ENCODE measurements at regions not wholly inside any gene's neighbourhood (a gene's known extent, or its start where the extent isn't known, plus 50 kb on each side); places are given as distances from the start of the nearest gene placed in this dataset.

DNA sequence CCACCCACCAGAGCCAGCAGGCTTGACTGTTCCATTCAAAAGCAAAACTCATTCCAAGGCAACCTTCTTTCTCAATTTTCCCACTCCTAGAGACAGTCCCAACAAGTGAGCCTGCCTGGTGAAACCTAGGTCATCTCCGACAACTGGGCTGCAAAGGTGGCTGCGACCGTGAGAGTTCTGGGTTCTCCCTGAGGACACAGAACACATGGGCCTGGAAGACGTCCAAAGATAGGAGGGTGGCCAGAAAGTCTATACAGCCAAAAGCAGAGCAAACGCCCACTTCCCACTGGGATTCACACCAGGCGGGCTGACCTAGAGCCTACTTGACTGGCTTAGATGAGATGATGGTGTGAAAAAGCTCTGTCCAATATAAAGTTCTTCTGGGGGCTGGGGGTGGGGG is 90.2 kb upstream of the GRIK3 start:
- Histone ChIP-seq H3K27ac (no peak overlapping the region), H3K4me3 (no peak overlapping the region), H3K9me3 (peaks cover 0 to 5% (median 0%) of the 10 kb centered on the region in 4 donors), H3K4me1 (peaks cover 0 to 7% (median 0%) of the 10 kb centered on the region in 4 donors), H3K36me3 (no peaks in the 10 kb centered on the region), H3K27me3 (no peaks in the 10 kb centered on the region)
- intact Hi-C loops (cut with DNase I), result no loop called here
- TF ChIP-seq, protein P1, sequence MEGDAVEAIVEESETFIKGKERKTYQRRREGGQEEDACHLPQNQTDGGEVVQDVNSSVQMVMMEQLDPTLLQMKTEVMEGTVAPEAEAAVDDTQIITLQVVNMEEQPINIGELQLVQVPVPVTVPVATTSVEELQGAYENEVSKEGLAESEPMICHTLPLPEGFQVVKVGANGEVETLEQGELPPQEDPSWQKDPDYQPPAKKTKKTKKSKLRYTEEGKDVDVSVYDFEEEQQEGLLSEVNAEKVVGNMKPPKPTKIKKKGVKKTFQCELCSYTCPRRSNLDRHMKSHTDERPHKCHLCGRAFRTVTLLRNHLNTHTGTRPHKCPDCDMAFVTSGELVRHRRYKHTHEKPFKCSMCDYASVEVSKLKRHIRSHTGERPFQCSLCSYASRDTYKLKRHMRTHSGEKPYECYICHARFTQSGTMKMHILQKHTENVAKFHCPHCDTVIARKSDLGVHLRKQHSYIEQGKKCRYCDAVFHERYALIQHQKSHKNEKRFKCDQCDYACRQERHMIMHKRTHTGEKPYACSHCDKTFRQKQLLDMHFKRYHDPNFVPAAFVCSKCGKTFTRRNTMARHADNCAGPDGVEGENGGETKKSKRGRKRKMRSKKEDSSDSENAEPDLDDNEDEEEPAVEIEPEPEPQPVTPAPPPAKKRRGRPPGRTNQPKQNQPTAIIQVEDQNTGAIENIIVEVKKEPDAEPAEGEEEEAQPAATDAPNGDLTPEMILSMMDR (IDR thresholded peaks at IDR 0.05), result no peak
- TF ChIP-seq POLR2AphosphoS5 (IDR thresholded peaks at IDR 0.05), result no peak
- TF ChIP-seq EP300 (IDR thresholded peaks at IDR 0.05), result no peak
- no peak for TF ChIP-seq POLR2A (IDR thresholded peaks at IDR 0.05)
- 70 to 75% methylated on average over 6 of the region's 6 CpGs for WGBS, 2 donors
- no peak for DNase-seq

DNA sequence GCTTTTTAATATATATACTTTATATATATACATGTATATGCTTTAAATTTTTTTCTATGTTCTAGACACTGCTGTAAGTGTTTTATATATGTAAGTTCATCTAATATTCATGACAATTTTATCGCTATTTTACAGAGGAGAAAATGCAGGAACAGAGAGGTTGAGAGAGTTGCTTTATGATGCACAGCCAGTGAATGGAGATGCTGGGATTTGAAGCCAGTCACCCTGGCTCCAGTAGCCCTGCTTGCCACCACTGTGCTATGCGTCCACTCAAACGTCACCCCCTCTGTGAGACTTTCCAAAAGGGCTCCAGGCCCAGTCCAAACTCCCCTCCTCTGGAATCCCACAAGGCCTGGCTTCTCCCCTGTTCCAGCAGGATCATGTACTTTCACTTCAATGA is 91.0 kb upstream of the GRIK3 start:
- intact Hi-C loops (cut with DNase I), result no loop called here
- Histone ChIP-seq H3K27me3 (no peaks in the 10 kb centered on the region), H3K36me3 (no peaks in the 10 kb centered on the region), H3K4me3 (no peak overlapping the region), H3K27ac (no peak overlapping the region), H3K9me3 (peaks cover 0 to 5% (median 0%) of the 10 kb centered on the region in 4 donors), H3K4me1 (peaks cover 0 to 7% (median 0%) of the 10 kb centered on the region in 4 donors)
- no peak for TF ChIP-seq POLR2AphosphoS5 (IDR thresholded peaks at IDR 0.05)
- 74 to 80% methylated on average over 3 of the region's 3 CpGs for WGBS, 2 donors
- DNase-seq, result no peak

DNA sequence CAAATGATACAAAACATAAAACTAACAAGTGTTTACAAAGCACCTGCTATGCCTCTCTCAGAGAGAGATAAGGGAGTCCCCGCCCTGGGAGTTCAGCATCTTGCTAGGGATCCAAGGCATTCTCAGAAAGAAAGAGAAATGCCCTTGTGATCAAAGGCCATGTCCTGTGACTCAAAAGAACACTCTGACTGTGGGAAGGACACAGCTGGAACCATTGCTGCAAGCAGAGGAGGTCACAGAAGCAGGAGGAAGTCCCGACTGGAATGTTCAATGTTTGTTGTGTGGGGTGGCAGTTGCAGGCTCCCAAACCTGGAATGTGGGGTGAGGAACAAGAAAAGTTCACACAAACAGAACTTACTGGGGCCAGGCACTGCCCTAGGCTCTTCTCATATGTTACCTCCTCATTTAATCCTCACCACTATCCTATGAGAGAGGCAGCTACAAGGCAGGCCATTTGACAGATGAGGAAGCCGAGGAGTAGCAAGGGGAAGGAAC is 93.0 kb upstream of the GRIK3 start:
- H3K27me3 ChIP-seq, result peaks cover 0 to 10% (median 0%) of the 10 kb centered on the region in 3 donors
- 45 to 66% methylated on average over 3 of the region's 3 CpGs for WGBS, 2 donors
- intact Hi-C loops (cut with DNase I), result no loop called here
- DNase-seq, result no peak
- H3K4me3 ChIP-seq, result no peak overlapping the region
- TF ChIP-seq, protein P1 (IDR thresholded peaks at IDR 0.05), result no peak
- TF ChIP-seq EP300 (IDR thresholded peaks at IDR 0.05) (no peak), POLR2AphosphoS5 (IDR thresholded peaks at IDR 0.05) (no peak), POLR2A (IDR thresholded peaks at IDR 0.05) (no peak)
- peaks cover 0 to 5% (median 0%) of the 10 kb centered on the region in 4 donors for H3K9me3 ChIP-seq
- H3K36me3 ChIP-seq, result no peaks in the 10 kb centered on the region
- peaks cover 0 to 7% (median 0%) of the 10 kb centered on the region in 4 donors for H3K4me1 ChIP-seq
- no peak overlapping the region for H3K27ac ChIP-seq

DNA sequence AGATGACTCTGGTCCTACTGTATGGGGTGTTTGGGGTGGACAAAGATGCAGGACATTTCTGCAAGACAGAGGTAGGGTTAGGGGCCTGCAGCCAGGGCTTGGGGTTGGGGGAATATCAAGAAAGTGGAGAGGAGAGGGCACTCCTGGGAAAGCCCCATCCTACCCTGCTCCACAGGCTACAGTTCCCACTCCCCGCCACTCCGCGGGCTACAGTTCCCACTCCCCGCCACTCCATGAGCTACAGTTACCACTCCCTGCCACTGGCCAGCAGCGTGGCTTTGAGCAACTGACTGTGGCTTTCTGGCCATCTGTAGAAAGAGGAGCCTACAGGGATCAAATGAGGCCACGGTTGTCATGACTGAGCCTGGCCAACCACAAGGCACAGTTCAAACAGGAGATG is 93.8 kb upstream of the GRIK3 start:
- H3K4me3 ChIP-seq, result no peak overlapping the region
- peaks cover 0 to 7% (median 0%) of the 10 kb centered on the region in 4 donors for H3K4me1 ChIP-seq
- H3K9me3 ChIP-seq, result no peaks in the 10 kb centered on the region
- intact Hi-C loops (cut with DNase I), result no loop called here
- DNase-seq, result no peak
- 90 to 91% methylated on average over 6 of the region's 6 CpGs for WGBS, 2 donors
- peaks cover 0 to 16% (median 0%) of the 10 kb centered on the region in 3 donors for H3K27me3 ChIP-seq
- H3K36me3 ChIP-seq, result no peaks in the 10 kb centered on the region
- no peak overlapping the region for H3K27ac ChIP-seq
- TF ChIP-seq POLR2A (IDR thresholded peaks at IDR 0.05) (no peak), POLR2AphosphoS5 (IDR thresholded peaks at IDR 0.05) (no peak), EP300 (IDR thresholded peaks at IDR 0.05) (no peak)
- TF ChIP-seq, protein P1 (IDR thresholded peaks at IDR 0.05), result no peak

DNA sequence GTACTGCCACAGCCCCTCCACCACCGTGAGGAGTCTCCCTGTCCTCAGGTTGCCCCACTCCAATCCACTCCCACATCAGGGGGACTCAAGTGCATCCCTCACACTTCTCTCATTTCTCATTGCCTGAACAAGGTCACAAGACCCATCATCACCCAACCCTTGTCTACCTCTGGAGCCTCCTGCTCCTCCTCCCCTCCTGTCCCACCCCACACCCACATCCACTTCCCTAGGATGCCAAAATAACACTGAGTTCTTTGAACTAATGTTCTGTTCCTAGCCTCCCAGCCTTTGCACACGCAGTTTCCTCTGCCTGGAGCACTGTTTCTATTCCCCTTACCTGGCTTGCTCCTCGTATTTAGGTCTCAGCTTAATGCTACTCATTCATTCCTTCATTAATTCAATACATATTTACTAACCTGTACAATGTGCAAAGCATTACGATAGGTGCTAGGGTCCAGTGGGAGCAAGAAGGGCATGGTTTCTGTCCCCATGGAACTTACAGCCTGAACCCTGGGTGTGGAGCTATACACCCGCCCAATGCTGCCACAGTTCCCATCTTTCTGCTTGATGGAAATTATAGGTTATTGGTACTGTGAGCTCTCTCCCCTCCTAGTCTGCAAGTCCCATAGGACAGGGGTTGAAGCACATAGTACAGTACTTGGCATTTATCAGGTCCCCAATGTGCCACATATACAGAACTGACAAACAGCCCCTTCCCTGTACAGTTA is 96.1 kb upstream of the GRIK3 start:
- no peak overlapping the region for H3K4me3 ChIP-seq
- no peak overlapping the region for H3K27ac ChIP-seq
- no peaks in the 10 kb centered on the region for H3K36me3 ChIP-seq
- no peaks in the 10 kb centered on the region for H3K9me3 ChIP-seq
- no peaks in the 10 kb centered on the region for H3K4me1 ChIP-seq
- intact Hi-C loops (cut with DNase I), result no loop called here
- DNase-seq, result no peak
- TF ChIP-seq POLR2A (IDR thresholded peaks at IDR 0.05) (no peak), POLR2AphosphoS5 (IDR thresholded peaks at IDR 0.05) (no peak), EP300 (IDR thresholded peaks at IDR 0.05) (no peak)
- TF ChIP-seq, protein P1 (IDR thresholded peaks at IDR 0.05), result no peak
- 51 to 70% methylated on average over 5 of the region's 5 CpGs for WGBS, 2 donors
- H3K27me3 ChIP-seq, result peaks cover 0 to 30% (median 5%) of the 10 kb centered on the region in 3 donors

Measured in sigmoid colon (tissue), 6 donors.